SH-SY5Y (cell line): ENCODE measurements at regions not wholly inside any gene's neighbourhood (a gene's known extent, or its start where the extent isn't known, plus 50 kb on each side); places are given as distances from the start of the nearest gene placed in this dataset.

Experiments used
- GATA2 ChIP-seq: IDR thresholded peaks from 2 replicates; pipeline ENCODE4 v1.6.1; 2011; ENCODE audit warnings: mild to moderate bottlenecking, low read depth, low read length
- GATA3 ChIP-seq: IDR thresholded peaks from 2 replicates; pipeline ENCODE4 v1.6.1; 2011; ENCODE audit warnings: low read depth, mild to moderate bottlenecking, low read length, moderate library complexity

DNA sequence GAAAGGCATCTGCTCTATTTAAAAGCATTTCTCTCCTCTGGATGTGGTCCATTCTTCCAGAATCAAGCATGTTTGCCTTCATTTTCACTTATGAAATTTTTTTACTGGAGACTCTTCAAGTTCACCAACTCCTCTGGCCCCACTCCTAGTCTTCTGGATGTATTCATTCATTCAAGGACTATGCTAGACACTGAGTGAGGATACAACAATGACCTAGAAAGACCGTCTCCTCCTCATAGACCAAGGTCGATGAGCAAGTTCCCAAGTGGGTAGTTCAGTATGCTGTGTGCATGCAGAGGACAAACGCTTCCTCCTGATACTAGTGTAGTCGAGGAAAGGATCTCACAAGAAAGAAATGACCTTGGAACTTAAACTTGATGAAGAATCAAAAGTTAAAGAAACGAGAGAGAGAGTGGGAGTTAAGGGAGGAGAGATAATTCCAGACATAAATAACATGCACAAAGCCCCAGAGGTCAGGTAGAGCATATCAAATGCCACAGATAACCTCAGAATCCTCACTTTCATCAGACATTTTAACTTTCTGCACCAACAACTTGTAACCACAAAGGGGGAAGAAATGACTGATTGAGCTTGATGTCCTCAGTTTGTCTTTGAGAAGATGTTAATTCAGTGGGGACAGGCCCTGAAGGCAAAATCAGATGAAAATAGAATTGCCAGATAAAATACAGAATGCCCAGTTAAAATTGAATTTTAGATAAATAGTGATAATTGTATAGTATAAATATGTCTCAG, 149.4 kb downstream of the IMPG2 start:
- no peak for TF ChIP-seq GATA2
- TF ChIP-seq GATA3, result no peak
